NCI-H1436 (cell line): ENCODE measurements at regions not wholly inside any gene's neighbourhood (a gene's known extent, or its start where the extent isn't known, plus 50 kb on each side); places are given as distances from the start of the nearest gene placed in this dataset.
A peak's percentile ranks its signal among the peaks of the same experiment; 100 is the strongest.

Experiments used
- DNase-seq: peaks from one replicate; lab custom pipeline; 2025; lab: John Stamatoyannopoulos, UW

GRCh38 chr12:115259968-115260747, 576.2 kb upstream of the TBX3 start:
- DNase-seq, result peak; percentile 88

- DNase-seq, result no peak
These were observed 573.8 kb upstream of the TBX3 start for GRCh38 chr12:115257791-115258190.

GRCh38 chr12:115255962-115256361, 572.0 kb upstream of the TBX3 start:
- DNase-seq, result no peak

- no peak for DNase-seq
These were observed 571.3 kb upstream of the TBX3 start for GRCh38 chr12:115255257-115255656.

- DNase-seq, result no peak
These were observed 569.1 kb upstream of the TBX3 start for GRCh38 chr12:115253049-115253448.

GRCh38 chr12:115251727-115252126, 567.8 kb upstream of the TBX3 start:
- DNase-seq, result no peak

- DNase-seq, result no peak
These were observed 565.8 kb upstream of the TBX3 start for GRCh38 chr12:115249671-115250278.

- no peak for DNase-seq
These were observed 561.0 kb upstream of the TBX3 start for GRCh38 chr12:115245020-115245419.

GRCh38 chr12:115243933-115244628, 560.1 kb upstream of the TBX3 start:
- DNase-seq, result no peak

GRCh38 chr12:115240251-115240650, 556.3 kb upstream of the TBX3 start:
- DNase-seq, result no peak

- DNase-seq, result no peak
These were observed 551.9 kb upstream of the TBX3 start for GRCh38 chr12:115235880-115236279.

- DNase-seq, result no peak
These were observed 550.0 kb upstream of the TBX3 start for GRCh38 chr12:115233891-115234543.

GRCh38 chr12:115232455-115233156, 548.6 kb upstream of the TBX3 start:
- no peak for DNase-seq

- DNase-seq, result no peak
These were observed 546.6 kb upstream of the TBX3 start for GRCh38 chr12:115230606-115231005.

GRCh38 chr12:115229517-115229916, 545.5 kb upstream of the TBX3 start:
- no peak for DNase-seq

- DNase-seq, result no peak
These were observed 544.5 kb upstream of the TBX3 start for GRCh38 chr12:115228434-115228833.

GRCh38 chr12:115227137-115227615, 543.2 kb upstream of the TBX3 start:
- DNase-seq, result no peak

GRCh38 chr12:115225845-115226244, 541.9 kb upstream of the TBX3 start:
- DNase-seq, result no peak

GRCh38 chr12:115223991-115224390, 540.0 kb upstream of the TBX3 start:
- DNase-seq, result no peak

GRCh38 chr12:115223322-115223721, 539.3 kb upstream of the TBX3 start:
- DNase-seq, result no peak

- DNase-seq, result no peak
These were observed 538.2 kb upstream of the TBX3 start for GRCh38 chr12:115222220-115222619.

GRCh38 chr12:115216301-115216700, 532.3 kb upstream of the TBX3 start:
- DNase-seq, result no peak
